ENCODE measurements at regions not wholly inside any gene's neighbourhood (a gene's known extent, or its start where the extent isn't known, plus 50 kb on each side); places are given as distances from the start of the nearest gene placed in this dataset.

- no peak for DNase-seq (ENCODE audit: low read depth)
Measured at GRCh38 chr11:120032766-120033390, 105.0 kb downstream of the TRIM29 start.

GRCh38 chr11:120031612-120032600, 106.0 kb downstream of the TRIM29 start:
- DNase-seq (ENCODE audit: low read depth) = no peak

DNA sequence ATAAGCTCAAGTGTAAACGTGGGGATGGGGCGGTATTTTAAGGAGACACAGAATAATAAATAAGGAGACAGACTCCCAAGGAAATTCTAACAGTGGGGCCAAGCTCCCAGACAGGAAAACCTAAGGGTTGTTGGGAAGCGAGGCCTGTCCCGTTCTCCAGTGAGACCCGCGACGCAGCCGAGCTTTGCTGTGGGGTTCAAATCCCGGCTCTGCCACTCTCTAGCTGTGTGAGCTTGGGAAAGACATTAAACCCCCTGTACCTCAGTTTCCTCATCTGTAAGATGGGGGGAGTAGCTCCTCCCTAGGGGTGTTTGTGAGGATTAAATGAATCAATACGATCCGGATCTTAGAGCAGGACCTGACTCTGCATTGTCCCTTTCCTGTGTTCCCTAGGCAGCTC, 106.8 kb downstream of the TRIM29 start:
- no peak for DNase-seq (ENCODE audit: low read depth)

GRCh38 chr11:120030411-120030810, 107.5 kb downstream of the TRIM29 start:
- no peak for DNase-seq (ENCODE audit: low read depth)

DNA sequence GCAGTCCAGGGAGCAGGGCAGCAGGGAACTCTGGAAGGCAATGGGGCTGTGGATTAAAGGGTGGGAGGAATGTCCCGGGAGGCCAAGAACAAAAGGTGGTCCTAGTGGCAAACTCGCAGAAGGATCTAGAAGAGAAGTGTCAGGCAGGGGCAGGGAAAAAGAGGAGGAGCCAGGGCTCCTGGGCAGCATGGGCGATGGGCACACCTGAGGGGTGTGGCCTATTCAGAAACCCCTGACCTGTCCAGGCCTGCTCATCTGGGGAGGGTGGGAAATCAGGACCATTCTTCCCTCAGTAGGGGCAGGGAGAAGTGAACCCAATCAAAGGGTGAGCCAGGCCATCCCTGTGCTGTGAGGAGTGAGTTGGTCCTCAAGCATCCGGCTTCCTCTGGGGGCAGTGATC, 108.6 kb downstream of the TRIM29 start:
- no peak for DNase-seq (ENCODE audit: low read depth)

- DNase-seq (ENCODE audit: low read depth) = no peak
Measured at GRCh38 chr11:120028897-120029258, 109.0 kb downstream of the TRIM29 start.

DNA sequence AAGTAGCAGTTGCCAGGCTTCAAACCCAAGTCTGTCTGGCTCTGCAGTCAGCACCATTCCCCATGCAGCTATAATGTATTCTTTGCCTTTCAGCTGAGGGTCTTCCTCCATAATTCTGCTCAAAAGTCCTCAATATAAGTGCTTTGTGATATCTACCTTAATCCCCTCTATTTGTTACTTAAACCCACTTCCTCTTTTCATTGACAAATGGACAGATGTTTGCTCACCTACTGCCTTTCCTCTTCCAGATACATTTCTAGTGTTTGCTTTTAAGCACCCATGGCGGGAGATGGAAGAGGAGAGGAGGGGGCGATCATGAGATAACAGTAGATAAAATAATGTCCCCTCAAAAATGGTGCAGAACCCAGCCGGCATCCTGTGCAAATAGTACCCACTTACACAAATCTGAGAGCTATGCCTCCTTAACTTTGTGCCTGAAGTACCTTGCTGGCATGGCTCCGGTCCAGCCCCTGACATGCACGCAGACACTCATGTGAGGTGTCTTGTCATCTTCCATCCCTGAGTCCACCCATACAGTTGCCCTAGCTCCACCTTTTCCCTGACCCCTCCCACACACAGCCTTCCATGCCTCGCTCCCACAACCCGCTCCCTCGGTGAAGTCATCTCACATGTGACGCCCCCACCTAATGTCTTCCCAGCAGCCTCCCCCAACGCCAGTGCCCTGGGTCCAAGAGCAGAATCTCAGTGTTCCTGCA, 109.6 kb downstream of the TRIM29 start:
- DNase-seq (ENCODE audit: low read depth) = no peak

GRCh38 chr11:120027546-120028180, 110.2 kb downstream of the TRIM29 start:
- DNase-seq (ENCODE audit: low read depth) = no peak

DNA sequence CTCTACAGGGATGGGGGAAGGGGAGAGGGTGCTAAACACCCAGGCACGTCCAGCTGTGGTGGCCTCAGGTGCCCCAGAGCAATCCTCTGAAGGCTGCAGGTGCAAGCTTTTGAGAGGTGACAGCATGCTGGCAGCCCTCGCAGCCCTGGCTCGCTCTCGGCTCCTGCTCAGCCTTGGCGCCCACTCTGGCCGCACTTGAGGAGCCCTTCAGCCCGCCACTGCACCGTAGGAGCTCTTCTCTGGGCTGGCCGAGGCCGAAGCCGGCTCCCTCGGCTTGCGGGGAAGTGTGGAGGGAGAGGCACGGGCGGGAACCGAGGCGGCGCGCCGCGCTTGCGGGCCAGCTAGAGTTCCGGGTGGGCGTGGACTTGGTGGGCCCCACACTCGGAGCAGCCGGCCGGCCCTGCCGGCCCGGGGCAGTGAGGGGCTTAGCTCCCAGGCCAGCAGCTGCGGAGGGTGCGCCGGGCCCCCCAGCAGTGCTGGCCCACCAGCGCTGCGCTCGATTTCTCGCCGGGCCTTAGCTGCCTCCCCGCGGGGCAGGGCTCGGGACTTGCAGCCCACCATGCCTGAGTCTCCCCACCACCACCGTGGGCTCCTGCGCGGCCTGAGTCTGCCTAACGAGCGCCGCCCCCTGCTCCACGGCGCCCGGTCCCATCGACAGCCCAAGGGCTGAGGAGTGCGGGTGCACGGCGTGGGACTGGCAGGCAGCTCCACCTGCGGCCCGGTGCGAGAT, 112.1 kb downstream of the TRIM29 start:
- no peak for DNase-seq (ENCODE audit: low read depth)

GRCh38 chr11:120024586-120024985, 113.3 kb downstream of the TRIM29 start:
- DNase-seq (ENCODE audit: low read depth) = no peak

DNA sequence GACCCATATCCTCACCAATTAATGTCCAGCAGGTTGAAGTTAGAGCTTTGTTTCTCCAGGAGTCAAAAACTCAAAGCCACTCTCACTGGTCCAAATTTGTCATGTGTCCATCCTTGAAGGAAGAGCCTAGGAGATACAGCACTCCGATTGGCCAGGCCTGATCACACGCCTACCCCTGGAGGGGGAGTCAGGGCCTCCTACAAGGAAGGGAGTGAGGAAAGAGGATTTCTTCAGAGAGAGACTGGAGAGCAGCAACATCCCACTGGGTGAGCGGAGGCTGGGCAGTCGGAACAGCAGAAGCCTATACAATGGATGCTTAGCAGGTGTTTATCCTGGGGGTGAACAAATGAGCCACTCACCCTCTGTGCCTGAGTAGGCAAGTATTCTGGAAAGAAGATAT, 113.9 kb downstream of the TRIM29 start:
- peak; percentile 9 for DNase-seq (ENCODE audit: low read depth)

DNA sequence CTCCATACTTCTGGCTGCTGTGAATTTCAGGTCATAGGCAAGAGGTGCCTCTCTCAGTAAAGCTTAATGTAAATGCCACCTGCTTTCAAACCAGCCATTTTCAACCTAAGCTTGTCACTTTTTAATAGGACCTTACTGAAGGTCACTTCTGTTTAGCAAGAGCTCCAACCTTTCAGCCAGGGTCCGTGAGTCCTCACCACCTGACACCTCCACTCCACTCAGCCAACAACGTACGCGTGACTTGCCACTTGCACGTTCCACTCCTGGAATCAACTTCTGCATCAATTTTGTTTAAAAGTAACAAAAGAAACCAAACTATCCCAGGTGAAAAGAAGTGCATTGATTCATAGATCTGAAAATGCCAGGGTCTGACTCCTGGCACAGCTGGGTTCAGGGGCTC, 114.4 kb downstream of the TRIM29 start:
- DNase-seq (ENCODE audit: low read depth) = no peak

DNA sequence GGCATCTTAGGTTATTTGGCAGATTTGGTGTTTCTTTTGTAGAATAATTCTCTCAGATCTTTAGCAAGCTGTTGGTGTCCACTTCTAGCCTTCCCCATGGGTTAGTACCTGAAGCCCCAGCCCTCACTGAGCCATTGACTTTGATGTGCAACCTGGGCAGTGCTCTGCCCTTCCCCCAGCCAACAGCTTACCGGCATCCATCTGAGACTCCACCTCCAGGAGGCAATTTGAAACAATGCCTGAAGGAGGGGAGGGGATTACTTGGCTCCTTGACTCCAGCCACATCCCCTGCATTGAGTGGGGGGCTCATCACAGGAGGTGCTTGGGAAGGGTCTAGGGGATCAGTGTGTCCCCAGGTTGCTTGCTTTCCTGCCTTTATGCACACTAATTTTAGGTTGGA, 114.8 kb downstream of the TRIM29 start:
- DNase-seq (ENCODE audit: low read depth) = no peak

- DNase-seq (ENCODE audit: low read depth) = no peak
Measured at GRCh38 chr11:120022617-120023016, 115.3 kb downstream of the TRIM29 start.

GRCh38 chr11:120021978-120022377, 115.9 kb downstream of the TRIM29 start:
- no peak for DNase-seq (ENCODE audit: low read depth)

DNA sequence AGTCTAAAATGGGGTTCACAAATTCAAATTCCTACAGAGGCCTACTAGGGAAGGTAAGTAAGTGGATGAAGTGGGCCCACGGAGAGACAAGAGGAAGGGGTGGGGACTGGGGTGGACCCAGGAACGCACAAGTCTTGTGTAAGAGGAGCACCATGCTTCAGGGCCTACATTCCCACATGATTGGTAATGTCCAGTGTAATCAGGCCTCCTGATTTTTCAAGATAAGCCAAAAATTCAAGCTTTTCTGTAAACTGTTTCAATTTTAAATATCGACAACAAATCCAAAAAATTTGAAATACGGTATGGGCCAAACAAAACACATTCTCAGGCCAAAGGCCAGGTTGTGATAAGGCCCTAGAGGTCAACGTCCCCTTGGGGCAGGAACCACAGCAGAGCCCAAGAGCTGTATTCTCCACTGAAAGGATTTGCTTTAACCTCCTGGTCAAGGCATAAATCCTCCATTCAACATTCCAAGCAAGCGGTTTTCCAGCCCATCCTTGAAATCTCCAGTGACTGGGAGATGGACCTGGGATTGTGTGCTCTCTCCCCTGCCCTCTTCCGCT, 116.4 kb downstream of the TRIM29 start:
- no peak for DNase-seq (ENCODE audit: low read depth)

GRCh38 chr11:120020981-120021380, 116.9 kb downstream of the TRIM29 start:
- DNase-seq (ENCODE audit: low read depth) = no peak

GRCh38 chr11:120020486-120020885, 117.4 kb downstream of the TRIM29 start:
- DNase-seq (ENCODE audit: low read depth) = no peak

DNA sequence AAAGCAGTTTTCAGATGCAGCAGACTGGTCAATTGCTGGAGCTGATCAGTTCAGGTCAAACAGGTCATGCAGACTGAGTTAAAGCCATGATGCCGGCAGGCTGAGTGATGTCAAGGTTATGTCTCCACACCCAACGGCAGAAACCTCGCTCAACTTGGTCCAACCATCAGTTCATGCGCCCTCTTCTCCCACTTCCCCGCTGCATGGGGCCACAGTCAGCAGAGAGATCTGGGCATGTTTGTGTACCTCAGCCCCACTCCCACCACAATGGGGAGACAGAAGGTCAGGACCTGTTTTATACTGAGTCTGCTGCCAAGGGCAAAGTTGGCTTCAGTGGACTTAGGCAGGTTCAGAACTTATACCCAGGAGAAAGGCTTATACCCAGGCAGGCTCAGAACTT, 118.7 kb downstream of the TRIM29 start:
- no peak for DNase-seq (ENCODE audit: low read depth)

GRCh38 chr11:120017582-120018150, 120.2 kb downstream of the TRIM29 start:
- no peak for DNase-seq (ENCODE audit: low read depth)
